GM23338 (cell line): ENCODE measurements at regions not wholly inside any gene's neighbourhood (a gene's known extent, or its start where the extent isn't known, plus 50 kb on each side); places are given as distances from the start of the nearest gene placed in this dataset.

Experiments used
- ATAC-seq: fragments of 200-7000 bp; cut with Tn5 transposase; 3 replicates; pipeline ENCODE4 v1.9.1; 2020
- DNase-seq: peaks from one replicate; pipeline ENCODE4 v3.0.0-alpha.2; 2015; ENCODE audit warnings: low spot score
- H2AFZ ChIP-seq: fragments of 200-600 bp; sonication (generic); 2 replicates; pipeline ENCODE4 v1.8.0; 2016; ENCODE audit warnings: antibody characterized with exemption, mild to moderate bottlenecking, moderate library complexity
- H3F3A ChIP-seq: fragments of 200-600 bp; sonication (generic); replicated peaks from 2 replicates; pipeline ENCODE4 v1.8.0; 2017; ENCODE audit warnings: antibody characterized with exemption, mixed run types, low read depth
- H3K27ac ChIP-seq: fragments of 200-600 bp; sonication (generic); 2 replicates; pipeline ENCODE4 v1.6.1; 2016; ENCODE audit warnings: low read depth
- H3K27me3 ChIP-seq: fragments of 200-600 bp; sonication (generic); 2 replicates; pipeline ENCODE4 v1.8.0; 2016; ENCODE audit warnings: mild to moderate bottlenecking, mixed run types, moderate library complexity; ENCODE audit not compliant: insufficient read depth
- H3K36me3 ChIP-seq: fragments of 200-600 bp; sonication (generic); 2 replicates; pipeline ENCODE4 v1.8.0; 2016; ENCODE audit warnings: mild to moderate bottlenecking; ENCODE audit not compliant: insufficient read depth
- H3K4me1 ChIP-seq: fragments of 200-600 bp; sonication (generic); 2 replicates; pipeline ENCODE4 v1.8.0; 2016; ENCODE audit warnings: mild to moderate bottlenecking, moderate library complexity; ENCODE audit not compliant: insufficient read depth
- H3K4me2 ChIP-seq: fragments of 200-600 bp; sonication (generic); 2 replicates; pipeline ENCODE4 v1.7.1; 2017; ENCODE audit warnings: mixed run types
- H3K4me3 ChIP-seq: fragments of 200-600 bp; sonication (generic); 2 replicates; pipeline ENCODE4 v1.6.1; 2016; ENCODE audit warnings: mixed run types
- H3K79me2 ChIP-seq: fragments of 200-600 bp; sonication (generic); replicated peaks from 2 replicates; pipeline ENCODE4 v1.8.0; 2017; ENCODE audit warnings: mild to moderate bottlenecking; ENCODE audit not compliant: insufficient read depth
- H3K9me2 ChIP-seq: fragments of 200-600 bp; sonication (generic); 2 replicates; pipeline ENCODE4 v1.8.0; 2017; ENCODE audit not compliant: insufficient read depth
- H4K20me1 ChIP-seq: fragments of 200-600 bp; sonication (generic); replicated peaks from 2 replicates; pipeline ENCODE4 v1.8.0; 2017; ENCODE audit warnings: mild to moderate bottlenecking; ENCODE audit not compliant: insufficient read depth
- H3K27ac Mint-ChIP-seq: 2 replicates; pipeline ENCODE4 v1.8.0; 2020; ENCODE audit warnings: inconsistent platforms, mild to moderate bottlenecking, moderate library complexity, mixed read lengths
- H3K27me3 Mint-ChIP-seq: 3 replicates; pipeline ENCODE4 v1.8.0; 2022; ENCODE audit warnings: low read depth, mild to moderate bottlenecking, moderate library complexity, mixed read lengths, inconsistent platforms; ENCODE audit not compliant: insufficient read depth, poor library complexity
- H3K36me3 Mint-ChIP-seq: 3 replicates; pipeline ENCODE4 v1.8.0; 2021; ENCODE audit warnings: low read depth, mild to moderate bottlenecking, inconsistent platforms, moderate library complexity, mixed read lengths
- H3K4me1 Mint-ChIP-seq: 3 replicates; pipeline ENCODE4 v1.8.0; 2020; ENCODE audit warnings: mild to moderate bottlenecking, inconsistent platforms, mixed read lengths
- H3K4me3 Mint-ChIP-seq: 3 replicates; pipeline ENCODE4 v1.8.0; 2021; ENCODE audit warnings: moderate library complexity, mild to moderate bottlenecking, inconsistent platforms, mixed read lengths
- H3K9me3 Mint-ChIP-seq: 3 replicates; pipeline ENCODE4 v1.8.0; 2020; ENCODE audit warnings: moderate library complexity, mild to moderate bottlenecking, inconsistent platforms, mixed read lengths
- CREB1 ChIP-seq: fragments of 250-450 bp; sonication (Bioruptor Pico); IDR thresholded peaks from 2 replicates; pipeline ENCODE4 v1.5.0; 2020; ENCODE audit warnings: low read depth, mild to moderate bottlenecking, moderate library complexity
- EZH2 ChIP-seq: fragments of 200-600 bp; sonication (generic); IDR thresholded peaks from one replicate; pipeline ENCODE4 v1.8.0; 2017; ENCODE audit warnings: antibody characterized with exemption, mild to moderate bottlenecking, low read depth; ENCODE audit not compliant: unreplicated experiment
- EZH2phosphoT487 ChIP-seq: fragments of 200-600 bp; sonication (generic); IDR thresholded peaks from one replicate; pipeline ENCODE4 v1.8.1; 2018; ENCODE audit warnings: antibody characterized with exemption; ENCODE audit not compliant: unreplicated experiment
- JUNB ChIP-seq: IDR thresholded peaks from one replicate; pipeline ENCODE4 v1.6.1; 2016; ENCODE audit warnings: antibody characterized with exemption; ENCODE audit not compliant: unreplicated experiment
- NANOG ChIP-seq: IDR thresholded peaks from 2 replicates; pipeline ENCODE4 v1.6.1; 2016; ENCODE audit warnings: antibody characterized with exemption, borderline replicate concordance
- POLR2AphosphoS5 ChIP-seq: IDR thresholded peaks from 2 replicates; pipeline ENCODE4 v1.6.1; 2016; ENCODE audit warnings: antibody characterized with exemption, low read depth
- STAT1 ChIP-seq: IDR thresholded peaks from one replicate; pipeline ENCODE4 v1.6.1; 2016; ENCODE audit warnings: antibody characterized with exemption; ENCODE audit not compliant: unreplicated experiment
- ZNF114 ChIP-seq: fragments of 250-450 bp; sonication (Bioruptor Pico); IDR thresholded peaks from 2 replicates; pipeline ENCODE4 v1.5.0; 2020; ENCODE audit warnings: mild to moderate bottlenecking, moderate library complexity
- ZNF331 ChIP-seq: fragments of 250-450 bp; sonication (Bioruptor Pico); IDR thresholded peaks from 2 replicates; pipeline ENCODE4 v1.5.0; 2020; ENCODE audit warnings: low read depth, mild to moderate bottlenecking, moderate library complexity
- TF ChIP-seq, protein P1 (sequence below): IDR thresholded peaks from 2 replicates; pipeline ENCODE4 v1.6.1; 2016; ENCODE audit warnings: antibody characterized with exemption
- TF ChIP-seq, protein P2 (sequence below), 2 experiments: fragments of 200-600 bp in 1 of 2; sonication (generic) in 1 of 2; conservative IDR thresholded peaks; 2 replicates each; pipeline versions ENCODE4 v1.5.1 to v1.6.1; 2016 to 2017; ENCODE audit warnings: antibody characterized with exemption in 2 of 2, low read depth in 2 of 2, mild to moderate bottlenecking in 2 of 2, moderate library complexity in 1 of 2
- TF ChIP-seq, protein P3 (sequence below): IDR thresholded peaks from one replicate; pipeline ENCODE4 v1.6.1; 2018; ENCODE audit warnings: antibody characterized with exemption; ENCODE audit not compliant: unreplicated experiment
- TF ChIP-seq, protein P4 (sequence below): fragments of 250-450 bp; sonication (Bioruptor Pico); IDR thresholded peaks from 2 replicates; pipeline ENCODE4 v1.5.0; 2020; ENCODE audit warnings: mild to moderate bottlenecking, moderate library complexity

DNA sequence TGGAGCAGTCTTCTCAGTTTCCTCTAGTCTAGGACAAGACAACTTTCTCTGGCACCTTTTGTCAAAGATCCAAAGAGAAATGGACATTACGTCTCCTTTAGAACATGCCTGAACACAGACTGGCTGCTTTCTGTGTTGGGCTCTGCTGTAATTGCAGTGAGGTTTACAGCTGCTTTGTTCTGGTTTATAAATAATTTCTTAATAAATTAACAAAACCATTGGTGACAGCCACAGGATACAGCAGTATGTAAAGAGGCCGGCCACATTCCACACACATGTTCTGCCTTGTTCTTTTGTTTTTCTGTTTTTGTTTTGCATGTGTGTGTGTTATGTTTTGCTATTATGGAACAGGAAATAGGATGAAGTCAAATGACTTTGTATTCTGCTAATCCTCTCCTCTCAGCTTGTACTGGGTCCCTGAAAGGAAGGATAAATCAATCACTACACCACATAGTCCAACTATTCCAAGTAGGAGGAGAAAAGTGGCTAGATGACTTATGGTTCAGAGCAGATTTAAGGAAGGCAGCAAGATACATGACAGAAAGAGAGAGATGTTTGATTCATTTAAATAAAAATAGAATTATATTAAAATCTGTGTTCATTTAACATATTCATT, 161.5 kb upstream of the ESRRG start:
- H3K36me3 Mint-ChIP-seq = no peaks in the 10 kb centered on the region
- no peaks in the 10 kb centered on the region for H3K27me3 ChIP-seq
- H3K27ac Mint-ChIP-seq = no peak overlapping the region
- H3K4me3 ChIP-seq = no peak overlapping the region
- no peak overlapping the region for H3K4me2 ChIP-seq
- no peaks in the 10 kb centered on the region for H3K79me2 ChIP-seq
- no peak for DNase-seq
- no peak for ATAC-seq
- peaks cover 18% of the 10 kb centered on the region; the same call in 1 of the 2 replicates for H3K4me1 ChIP-seq
- H3K27ac ChIP-seq = no peak overlapping the region
- H3K9me3 Mint-ChIP-seq = no peaks in the 10 kb centered on the region
- no peaks in the 10 kb centered on the region for H3K36me3 ChIP-seq
- H3K27me3 Mint-ChIP-seq = no peaks in the 10 kb centered on the region
- H3K4me1 Mint-ChIP-seq = peaks cover 29% of the 10 kb centered on the region
- no peaks in the 10 kb centered on the region for H4K20me1 ChIP-seq
- no peaks in the 10 kb centered on the region for H3F3A ChIP-seq
- TF ChIP-seq, protein P1, sequence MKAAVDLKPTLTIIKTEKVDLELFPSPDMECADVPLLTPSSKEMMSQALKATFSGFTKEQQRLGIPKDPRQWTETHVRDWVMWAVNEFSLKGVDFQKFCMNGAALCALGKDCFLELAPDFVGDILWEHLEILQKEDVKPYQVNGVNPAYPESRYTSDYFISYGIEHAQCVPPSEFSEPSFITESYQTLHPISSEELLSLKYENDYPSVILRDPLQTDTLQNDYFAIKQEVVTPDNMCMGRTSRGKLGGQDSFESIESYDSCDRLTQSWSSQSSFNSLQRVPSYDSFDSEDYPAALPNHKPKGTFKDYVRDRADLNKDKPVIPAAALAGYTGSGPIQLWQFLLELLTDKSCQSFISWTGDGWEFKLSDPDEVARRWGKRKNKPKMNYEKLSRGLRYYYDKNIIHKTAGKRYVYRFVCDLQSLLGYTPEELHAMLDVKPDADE = no peak
- no peak for TF ChIP-seq ZNF331 (CRISPR knock-in tag)
- TF ChIP-seq, protein P2, sequence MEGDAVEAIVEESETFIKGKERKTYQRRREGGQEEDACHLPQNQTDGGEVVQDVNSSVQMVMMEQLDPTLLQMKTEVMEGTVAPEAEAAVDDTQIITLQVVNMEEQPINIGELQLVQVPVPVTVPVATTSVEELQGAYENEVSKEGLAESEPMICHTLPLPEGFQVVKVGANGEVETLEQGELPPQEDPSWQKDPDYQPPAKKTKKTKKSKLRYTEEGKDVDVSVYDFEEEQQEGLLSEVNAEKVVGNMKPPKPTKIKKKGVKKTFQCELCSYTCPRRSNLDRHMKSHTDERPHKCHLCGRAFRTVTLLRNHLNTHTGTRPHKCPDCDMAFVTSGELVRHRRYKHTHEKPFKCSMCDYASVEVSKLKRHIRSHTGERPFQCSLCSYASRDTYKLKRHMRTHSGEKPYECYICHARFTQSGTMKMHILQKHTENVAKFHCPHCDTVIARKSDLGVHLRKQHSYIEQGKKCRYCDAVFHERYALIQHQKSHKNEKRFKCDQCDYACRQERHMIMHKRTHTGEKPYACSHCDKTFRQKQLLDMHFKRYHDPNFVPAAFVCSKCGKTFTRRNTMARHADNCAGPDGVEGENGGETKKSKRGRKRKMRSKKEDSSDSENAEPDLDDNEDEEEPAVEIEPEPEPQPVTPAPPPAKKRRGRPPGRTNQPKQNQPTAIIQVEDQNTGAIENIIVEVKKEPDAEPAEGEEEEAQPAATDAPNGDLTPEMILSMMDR (conservative IDR thresholded peaks at IDR 0.05; ENCODE audit: low read depth in 2 of 2) = no peak
- no peak for TF ChIP-seq EZH2phosphoT487
- no peak for TF ChIP-seq POLR2AphosphoS5
- no peak for TF ChIP-seq JUNB
- TF ChIP-seq NANOG = no peak
- TF ChIP-seq STAT1 = no peak
- TF ChIP-seq CREB1 = no peak
- TF ChIP-seq, protein P3, sequence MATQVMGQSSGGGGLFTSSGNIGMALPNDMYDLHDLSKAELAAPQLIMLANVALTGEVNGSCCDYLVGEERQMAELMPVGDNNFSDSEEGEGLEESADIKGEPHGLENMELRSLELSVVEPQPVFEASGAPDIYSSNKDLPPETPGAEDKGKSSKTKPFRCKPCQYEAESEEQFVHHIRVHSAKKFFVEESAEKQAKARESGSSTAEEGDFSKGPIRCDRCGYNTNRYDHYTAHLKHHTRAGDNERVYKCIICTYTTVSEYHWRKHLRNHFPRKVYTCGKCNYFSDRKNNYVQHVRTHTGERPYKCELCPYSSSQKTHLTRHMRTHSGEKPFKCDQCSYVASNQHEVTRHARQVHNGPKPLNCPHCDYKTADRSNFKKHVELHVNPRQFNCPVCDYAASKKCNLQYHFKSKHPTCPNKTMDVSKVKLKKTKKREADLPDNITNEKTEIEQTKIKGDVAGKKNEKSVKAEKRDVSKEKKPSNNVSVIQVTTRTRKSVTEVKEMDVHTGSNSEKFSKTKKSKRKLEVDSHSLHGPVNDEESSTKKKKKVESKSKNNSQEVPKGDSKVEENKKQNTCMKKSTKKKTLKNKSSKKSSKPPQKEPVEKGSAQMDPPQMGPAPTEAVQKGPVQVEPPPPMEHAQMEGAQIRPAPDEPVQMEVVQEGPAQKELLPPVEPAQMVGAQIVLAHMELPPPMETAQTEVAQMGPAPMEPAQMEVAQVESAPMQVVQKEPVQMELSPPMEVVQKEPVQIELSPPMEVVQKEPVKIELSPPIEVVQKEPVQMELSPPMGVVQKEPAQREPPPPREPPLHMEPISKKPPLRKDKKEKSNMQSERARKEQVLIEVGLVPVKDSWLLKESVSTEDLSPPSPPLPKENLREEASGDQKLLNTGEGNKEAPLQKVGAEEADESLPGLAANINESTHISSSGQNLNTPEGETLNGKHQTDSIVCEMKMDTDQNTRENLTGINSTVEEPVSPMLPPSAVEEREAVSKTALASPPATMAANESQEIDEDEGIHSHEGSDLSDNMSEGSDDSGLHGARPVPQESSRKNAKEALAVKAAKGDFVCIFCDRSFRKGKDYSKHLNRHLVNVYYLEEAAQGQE = no peak
- no peak for TF ChIP-seq ZNF114
- TF ChIP-seq, protein P4, sequence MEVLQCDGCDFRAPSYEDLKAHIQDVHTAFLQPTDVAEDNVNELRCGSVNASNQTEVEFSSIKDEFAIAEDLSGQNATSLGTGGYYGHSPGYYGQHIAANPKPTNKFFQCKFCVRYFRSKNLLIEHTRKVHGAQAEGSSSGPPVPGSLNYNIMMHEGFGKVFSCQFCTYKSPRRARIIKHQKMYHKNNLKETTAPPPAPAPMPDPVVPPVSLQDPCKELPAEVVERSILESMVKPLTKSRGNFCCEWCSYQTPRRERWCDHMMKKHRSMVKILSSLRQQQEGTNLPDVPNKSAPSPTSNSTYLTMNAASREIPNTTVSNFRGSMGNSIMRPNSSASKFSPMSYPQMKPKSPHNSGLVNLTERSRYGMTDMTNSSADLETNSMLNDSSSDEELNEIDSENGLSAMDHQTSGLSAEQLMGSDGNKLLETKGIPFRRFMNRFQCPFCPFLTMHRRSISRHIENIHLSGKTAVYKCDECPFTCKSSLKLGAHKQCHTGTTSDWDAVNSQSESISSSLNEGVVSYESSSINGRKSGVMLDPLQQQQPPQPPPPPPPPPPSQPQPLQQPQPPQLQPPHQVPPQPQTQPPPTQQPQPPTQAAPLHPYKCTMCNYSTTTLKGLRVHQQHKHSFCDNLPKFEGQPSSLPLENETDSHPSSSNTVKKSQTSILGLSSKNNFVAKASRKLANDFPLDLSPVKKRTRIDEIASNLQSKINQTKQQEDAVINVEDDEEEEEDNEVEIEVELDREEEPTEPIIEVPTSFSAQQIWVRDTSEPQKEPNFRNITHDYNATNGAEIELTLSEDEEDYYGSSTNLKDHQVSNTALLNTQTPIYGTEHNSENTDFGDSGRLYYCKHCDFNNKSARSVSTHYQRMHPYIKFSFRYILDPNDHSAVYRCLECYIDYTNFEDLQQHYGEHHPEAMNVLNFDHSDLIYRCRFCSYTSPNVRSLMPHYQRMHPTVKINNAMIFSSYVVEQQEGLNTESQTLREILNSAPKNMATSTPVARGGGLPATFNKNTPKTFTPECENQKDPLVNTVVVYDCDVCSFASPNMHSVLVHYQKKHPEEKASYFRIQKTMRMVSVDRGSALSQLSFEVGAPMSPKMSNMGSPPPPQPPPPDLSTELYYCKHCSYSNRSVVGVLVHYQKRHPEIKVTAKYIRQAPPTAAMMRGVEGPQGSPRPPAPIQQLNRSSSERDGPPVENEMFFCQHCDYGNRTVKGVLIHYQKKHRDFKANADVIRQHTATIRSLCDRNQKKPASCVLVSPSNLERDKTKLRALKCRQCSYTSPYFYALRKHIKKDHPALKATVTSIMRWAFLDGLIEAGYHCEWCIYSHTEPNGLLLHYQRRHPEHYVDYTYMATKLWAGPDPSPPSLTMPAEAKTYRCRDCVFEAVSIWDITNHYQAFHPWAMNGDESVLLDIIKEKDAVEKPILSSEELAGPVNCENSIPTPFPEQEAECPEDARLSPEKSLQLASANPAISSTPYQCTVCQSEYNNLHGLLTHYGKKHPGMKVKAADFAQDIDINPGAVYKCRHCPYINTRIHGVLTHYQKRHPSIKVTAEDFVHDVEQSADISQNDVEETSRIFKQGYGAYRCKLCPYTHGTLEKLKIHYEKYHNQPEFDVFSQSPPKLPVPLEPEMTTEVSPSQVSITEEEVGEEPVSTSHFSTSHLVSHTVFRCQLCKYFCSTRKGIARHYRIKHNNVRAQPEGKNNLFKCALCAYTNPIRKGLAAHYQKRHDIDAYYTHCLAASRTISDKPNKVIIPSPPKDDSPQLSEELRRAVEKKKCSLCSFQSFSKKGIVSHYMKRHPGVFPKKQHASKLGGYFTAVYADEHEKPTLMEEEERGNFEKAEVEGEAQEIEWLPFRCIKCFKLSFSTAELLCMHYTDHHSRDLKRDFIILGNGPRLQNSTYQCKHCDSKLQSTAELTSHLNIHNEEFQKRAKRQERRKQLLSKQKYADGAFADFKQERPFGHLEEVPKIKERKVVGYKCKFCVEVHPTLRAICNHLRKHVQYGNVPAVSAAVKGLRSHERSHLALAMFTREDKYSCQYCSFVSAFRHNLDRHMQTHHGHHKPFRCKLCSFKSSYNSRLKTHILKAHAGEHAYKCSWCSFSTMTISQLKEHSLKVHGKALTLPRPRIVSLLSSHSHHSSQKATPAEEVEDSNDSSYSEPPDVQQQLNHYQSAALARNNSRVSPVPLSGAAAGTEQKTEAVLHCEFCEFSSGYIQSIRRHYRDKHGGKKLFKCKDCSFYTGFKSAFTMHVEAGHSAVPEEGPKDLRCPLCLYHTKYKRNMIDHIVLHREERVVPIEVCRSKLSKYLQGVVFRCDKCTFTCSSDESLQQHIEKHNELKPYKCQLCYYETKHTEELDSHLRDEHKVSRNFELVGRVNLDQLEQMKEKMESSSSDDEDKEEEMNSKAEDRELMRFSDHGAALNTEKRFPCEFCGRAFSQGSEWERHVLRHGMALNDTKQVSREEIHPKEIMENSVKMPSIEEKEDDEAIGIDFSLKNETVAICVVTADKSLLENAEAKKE (CRISPR knock-in tag) = no peak
- no peak for TF ChIP-seq EZH2
- H2AFZ ChIP-seq = peak overlapping the region; percentile 86
- H3K4me3 Mint-ChIP-seq = no peak overlapping the region
- no peaks in the 10 kb centered on the region for H3K9me2 ChIP-seq
